H9 (cell line): ENCODE measurements at regions not wholly inside any gene's neighbourhood (a gene's known extent, or its start where the extent isn't known, plus 50 kb on each side); places are given as distances from the start of the nearest gene placed in this dataset.

ENCODE experiments used
- DNase-seq: peaks from one replicate; pipeline ENCODE4 v3.0.0-alpha.2; 2017
- H2AFZ ChIP-seq: one replicate; pipeline ENCODE4 v1.6.1; 2013; ENCODE audit warnings: mild to moderate bottlenecking, low read length, control low read depth, moderate library complexity
- H2AK5ac ChIP-seq: 2 replicates; pipeline ENCODE4 v1.6.1; 2013; ENCODE audit warnings: low read length, control low read depth, mixed read lengths; ENCODE audit not compliant: insufficient read length
- H2BK120ac ChIP-seq: one replicate; pipeline ENCODE4 v1.6.1; 2013; ENCODE audit warnings: low read depth, mild to moderate bottlenecking, low read length, control low read depth, inconsistent platforms; ENCODE audit not compliant: poor library complexity, severe bottlenecking
- H2BK12ac ChIP-seq: 2 replicates; pipeline ENCODE4 v1.6.1; 2013; ENCODE audit warnings: low read length, control low read depth, mixed read lengths, low read depth; ENCODE audit not compliant: insufficient read length
- H2BK15ac ChIP-seq: 2 replicates; pipeline ENCODE4 v1.6.1; 2013; ENCODE audit warnings: low read depth, low read length, control low read depth
- H2BK20ac ChIP-seq: one replicate; pipeline ENCODE4 v1.6.1; 2013; ENCODE audit warnings: low read depth, mild to moderate bottlenecking, low read length, control low read depth, inconsistent platforms; ENCODE audit not compliant: poor library complexity, severe bottlenecking
- H2BK5ac ChIP-seq: 2 replicates; pipeline ENCODE4 v1.6.1; 2013; ENCODE audit warnings: low read length, control low read depth, mixed read lengths; ENCODE audit not compliant: insufficient read length
- H3K14ac ChIP-seq: 2 replicates; pipeline ENCODE4 v1.6.1; 2013; ENCODE audit warnings: low read length, control low read depth; ENCODE audit not compliant: insufficient read depth
- H3K18ac ChIP-seq: 2 replicates; pipeline ENCODE4 v1.6.1; 2013; ENCODE audit warnings: low read depth, mild to moderate bottlenecking, mixed read lengths, low read length, control low read depth; ENCODE audit not compliant: insufficient read length
- H3K23ac ChIP-seq: 2 replicates; pipeline ENCODE4 v1.6.1; 2013; ENCODE audit warnings: low read length, control low read depth, mixed read lengths, low read depth; ENCODE audit not compliant: insufficient read length
- H3K23me2 ChIP-seq: 2 replicates; pipeline ENCODE4 v1.6.1; 2013; ENCODE audit warnings: low read depth, mild to moderate bottlenecking, mixed read lengths, low read length, control low read depth; ENCODE audit not compliant: insufficient read length, poor library complexity, severe bottlenecking
- H3K27ac ChIP-seq: 2 replicates; pipeline ENCODE4 v1.5.1; 2013; ENCODE audit warnings: low read length, control low read depth, mixed read lengths, low read depth; ENCODE audit not compliant: insufficient read length
- H3K27me3 ChIP-seq: 2 replicates; pipeline ENCODE4 v1.6.1; 2013; ENCODE audit warnings: low read length, control low read depth, inconsistent platforms; ENCODE audit not compliant: insufficient read depth
- H3K4ac ChIP-seq: 2 replicates; pipeline ENCODE4 v1.6.1; 2013; ENCODE audit warnings: low read depth, mild to moderate bottlenecking, control low read depth, inconsistent platforms, low read length, moderate library complexity
- H3K4me1 ChIP-seq: 2 replicates; pipeline ENCODE4 v1.6.1; 2013; ENCODE audit warnings: low read length, control low read depth, inconsistent platforms; ENCODE audit not compliant: insufficient read depth
- H3K4me2 ChIP-seq: 2 replicates; pipeline ENCODE4 v1.6.1; 2013; ENCODE audit warnings: low read length, control low read depth, mixed read lengths; ENCODE audit not compliant: insufficient read length, insufficient read depth
- H3K56ac ChIP-seq: 2 replicates; pipeline ENCODE4 v1.6.1; 2013; ENCODE audit warnings: low read depth, mild to moderate bottlenecking, mixed read lengths, low read length, control low read depth; ENCODE audit not compliant: insufficient read length
- H3K79me1 ChIP-seq: 2 replicates; pipeline ENCODE4 v1.6.1; 2013; ENCODE audit warnings: low read depth, mild to moderate bottlenecking, moderate library complexity, low read length, control low read depth, inconsistent platforms; ENCODE audit not compliant: insufficient read depth, poor library complexity, severe bottlenecking
- H3K79me2 ChIP-seq: 2 replicates; pipeline ENCODE4 v1.6.1; 2013; ENCODE audit warnings: low read length, control low read depth, inconsistent platforms; ENCODE audit not compliant: insufficient read depth
- H3K9ac ChIP-seq: 2 replicates; pipeline ENCODE4 v1.6.1; 2013; ENCODE audit warnings: low read length, control low read depth, mixed read lengths; ENCODE audit not compliant: insufficient read length; ENCODE audit errors: extremely low read depth
- H3K9me3 ChIP-seq: one replicate; pipeline ENCODE4 v1.6.1; 2013; ENCODE audit warnings: low read depth, low read length, inconsistent platforms; ENCODE audit not compliant: control insufficient read depth
- H3T11ph ChIP-seq: one replicate; pipeline ENCODE4 v1.6.1; 2013; ENCODE audit warnings: mild to moderate bottlenecking, low read length, control low read depth, inconsistent platforms
- H4K20me1 ChIP-seq: one replicate; pipeline ENCODE4 v1.6.1; 2013; ENCODE audit not compliant: control insufficient read depth, insufficient read length, insufficient read depth
- H4K5ac ChIP-seq: 2 replicates; pipeline ENCODE4 v1.6.1; 2013; ENCODE audit warnings: low read depth, mild to moderate bottlenecking, mixed read lengths, low read length, control low read depth; ENCODE audit not compliant: insufficient read length
- H4K8ac ChIP-seq: replicated peaks from 2 replicates; pipeline ENCODE4 v1.6.1; 2013; ENCODE audit warnings: low read length, control low read depth, mixed read lengths, low read depth; ENCODE audit not compliant: insufficient read length
- H4K91ac ChIP-seq: 2 replicates; pipeline ENCODE4 v1.6.1; 2013; ENCODE audit warnings: low read depth, mild to moderate bottlenecking, moderate library complexity, mixed read lengths, low read length, control low read depth; ENCODE audit not compliant: insufficient read length
- H3K27ac Mint-ChIP-seq, 3 experiments: 2 replicates in 2 of 3; 3 replicates in 1 of 3; pipeline ENCODE4 v1.8.0; 2020 to 2021; ENCODE audit warnings: mixed read lengths in 3 of 3, mild to moderate bottlenecking in 1 of 3, moderate library complexity in 1 of 3
- H3K27me3 Mint-ChIP-seq: 2 replicates; pipeline ENCODE4 v1.8.0; 2021; ENCODE audit warnings: low read depth, mild to moderate bottlenecking, moderate library complexity, mixed read lengths
- H3K36me3 Mint-ChIP-seq, 3 experiments: 2 replicates in 2 of 3; 3 replicates in 1 of 3; pipeline ENCODE4 v1.8.0; 2020 to 2021; ENCODE audit warnings: low read depth in 3 of 3, mixed read lengths in 3 of 3; ENCODE audit not compliant: insufficient read depth in 1 of 3
- H3K4me1 Mint-ChIP-seq, 2 experiments: 2 replicates each; pipeline ENCODE4 v1.8.0; 2020; ENCODE audit warnings: mixed read lengths in 2 of 2
- H3K4me3 Mint-ChIP-seq, 2 experiments: 2 replicates in 1 of 2; 3 replicates in 1 of 2; pipeline ENCODE4 v1.8.0; 2020 to 2021; ENCODE audit warnings: mild to moderate bottlenecking in 2 of 2, mixed read lengths in 2 of 2, moderate library complexity in 1 of 2
- H3K9me3 Mint-ChIP-seq, 2 experiments: 2 replicates in 1 of 2; 3 replicates in 1 of 2; pipeline ENCODE4 v1.8.0; 2020; ENCODE audit warnings: mild to moderate bottlenecking in 2 of 2, mixed read lengths in 2 of 2, moderate library complexity in 1 of 2
- WGBS: extraction: QIAGEN DNeasy Blood & Tissue Kit; methylation state at CpG from one replicate; pipeline ENCODE4 v1.1.7; 2013; ENCODE audit warnings: missing lambda C conversion rate, low lambda C conversion rate, mixed read lengths; ENCODE audit not compliant: insufficient read length; ENCODE audit errors: extremely low coverage; 5-methylcytosine and 5-hydroxymethylcytosine counted together
- TF ChIP-seq, protein P1 (sequence below): fragments of 200-600 bp; sonication (generic); conservative IDR thresholded peaks from 3 replicates; pipeline ENCODE4 v1.8.0; 2021; ENCODE audit warnings: antibody characterized with exemption, mild to moderate bottlenecking

DNA sequence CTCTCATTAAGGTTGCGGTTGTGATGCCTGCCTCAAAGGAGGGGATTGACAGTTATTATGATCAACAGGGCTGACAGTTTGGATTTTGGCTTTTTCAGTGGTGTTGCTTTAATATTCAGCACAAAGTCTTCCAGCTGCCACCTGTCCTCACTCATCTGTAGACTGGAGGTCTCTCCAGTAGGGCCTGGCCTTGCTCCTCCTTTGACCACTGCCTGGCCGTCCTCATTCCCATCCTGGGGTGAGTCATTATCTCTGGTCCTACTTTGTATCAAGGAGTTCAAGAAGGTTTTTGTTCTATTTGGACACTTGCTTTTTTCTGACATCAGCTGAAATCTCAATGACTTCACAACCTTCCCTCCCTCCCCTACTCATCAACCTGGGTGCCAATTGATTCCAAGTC lies 95.1 kb upstream of the ZPLD1 start:
- no peak overlapping the region for H2BK12ac ChIP-seq
- H4K20me1 ChIP-seq: no peaks in the 10 kb centered on the region
- no peak overlapping the region for H2BK5ac ChIP-seq
- H2BK120ac ChIP-seq: no peak overlapping the region
- no peak overlapping the region for H3K14ac ChIP-seq
- Mint-ChIP-seq H3K4me3 (no peak overlapping the region; a peak in 1 of 5 replicates), H3K27me3 (no peaks in the 10 kb centered on the region), H3K36me3 (no peaks in the 10 kb centered on the region), H3K9me3 (no peaks in the 10 kb centered on the region), H3K4me1 (peaks cover 6 to 7% of the 10 kb centered on the region in 2 experiments; a peak in 2 of 4 replicates), H3K27ac (no peak overlapping the region)
- no peaks in the 10 kb centered on the region for H3K9me3 ChIP-seq
- no peak overlapping the region for H3K27ac ChIP-seq
- no peak overlapping the region for H3K9ac ChIP-seq
- H3K4me1 ChIP-seq: no peaks in the 10 kb centered on the region
- TF ChIP-seq, protein P1, sequence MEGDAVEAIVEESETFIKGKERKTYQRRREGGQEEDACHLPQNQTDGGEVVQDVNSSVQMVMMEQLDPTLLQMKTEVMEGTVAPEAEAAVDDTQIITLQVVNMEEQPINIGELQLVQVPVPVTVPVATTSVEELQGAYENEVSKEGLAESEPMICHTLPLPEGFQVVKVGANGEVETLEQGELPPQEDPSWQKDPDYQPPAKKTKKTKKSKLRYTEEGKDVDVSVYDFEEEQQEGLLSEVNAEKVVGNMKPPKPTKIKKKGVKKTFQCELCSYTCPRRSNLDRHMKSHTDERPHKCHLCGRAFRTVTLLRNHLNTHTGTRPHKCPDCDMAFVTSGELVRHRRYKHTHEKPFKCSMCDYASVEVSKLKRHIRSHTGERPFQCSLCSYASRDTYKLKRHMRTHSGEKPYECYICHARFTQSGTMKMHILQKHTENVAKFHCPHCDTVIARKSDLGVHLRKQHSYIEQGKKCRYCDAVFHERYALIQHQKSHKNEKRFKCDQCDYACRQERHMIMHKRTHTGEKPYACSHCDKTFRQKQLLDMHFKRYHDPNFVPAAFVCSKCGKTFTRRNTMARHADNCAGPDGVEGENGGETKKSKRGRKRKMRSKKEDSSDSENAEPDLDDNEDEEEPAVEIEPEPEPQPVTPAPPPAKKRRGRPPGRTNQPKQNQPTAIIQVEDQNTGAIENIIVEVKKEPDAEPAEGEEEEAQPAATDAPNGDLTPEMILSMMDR: no peak
- no peak overlapping the region for H4K8ac ChIP-seq
- no peak overlapping the region for H2AFZ ChIP-seq
- no peak overlapping the region for H2BK15ac ChIP-seq
- no peak overlapping the region for H3T11ph ChIP-seq
- H3K79me1 ChIP-seq: no peaks in the 10 kb centered on the region
- H4K91ac ChIP-seq: no peak overlapping the region
- no peak overlapping the region for H3K18ac ChIP-seq
- no peaks in the 10 kb centered on the region for H3K27me3 ChIP-seq
- H3K4ac ChIP-seq: no peak overlapping the region
- H3K23me2 ChIP-seq: no peaks in the 10 kb centered on the region
- no peak for DNase-seq
- no peaks in the 10 kb centered on the region for H3K79me2 ChIP-seq
- no peak overlapping the region for H3K4me2 ChIP-seq
- H4K5ac ChIP-seq: no peak overlapping the region
- no peak overlapping the region for H2BK20ac ChIP-seq
- H3K23ac ChIP-seq: no peak overlapping the region
- no peak overlapping the region for H3K56ac ChIP-seq
- no CpG with 5 or more reads among the region's 2 CpGs for WGBS
- H2AK5ac ChIP-seq: no peak overlapping the region
